NOMO-1 treated with DMSO at 0.1 percent for 48 hours (cell line): ENCODE measurements at regions not wholly inside any gene's neighbourhood (a gene's known extent, or its start where the extent isn't known, plus 50 kb on each side); places are given as distances from the start of the nearest gene placed in this dataset.

ENCODE experiments used
- DNase-seq: peaks from one replicate; lab custom pipeline; 2025; ENCODE audit not compliant: unreplicated experiment; lab: John Stamatoyannopoulos, UW

DNA sequence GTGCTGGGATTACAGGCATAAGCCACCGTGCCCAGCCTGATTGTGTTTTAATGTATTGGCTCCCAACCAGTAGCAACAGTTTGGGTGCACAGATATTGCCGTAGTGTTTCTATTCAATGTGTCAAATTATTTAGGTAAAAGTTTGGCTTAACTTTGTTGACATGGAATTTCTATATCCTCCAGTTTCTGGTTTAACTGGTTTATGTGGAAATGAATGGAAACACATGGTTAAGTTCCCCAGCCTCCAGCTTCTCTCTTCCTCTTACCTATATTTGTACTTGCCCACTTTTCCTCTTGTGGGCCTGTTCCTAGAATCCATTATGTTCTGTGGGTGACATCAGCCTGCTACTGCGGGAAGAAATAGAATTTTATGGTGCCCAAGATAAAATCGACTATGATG, 53.9 kb upstream of the ESR1 start:
- no peak for DNase-seq

DNA sequence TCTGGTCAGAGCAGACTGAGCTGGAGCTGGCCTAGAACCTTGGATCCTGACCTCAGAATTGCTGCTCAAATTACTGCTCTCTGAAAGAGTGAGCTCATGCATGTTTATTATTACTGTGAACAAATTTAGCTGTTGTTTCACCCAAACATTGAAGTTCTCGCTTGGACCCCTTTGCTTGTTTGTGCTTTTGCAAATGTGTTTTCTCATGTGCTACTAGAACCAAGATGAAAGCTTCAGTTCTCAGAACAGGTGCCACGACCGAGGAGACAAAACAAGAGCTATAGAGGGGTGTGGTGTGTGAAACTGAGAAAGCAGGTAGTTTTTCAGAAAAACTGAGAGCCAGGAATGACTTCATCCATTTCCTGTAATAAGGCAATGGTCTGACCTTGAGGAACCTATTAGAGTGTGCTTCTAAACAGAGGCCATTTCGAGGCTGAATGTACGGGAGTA, 50.0 kb upstream of the ESR1 start:
- no peak for DNase-seq
